Fibroblast of skin of left quadriceps (primary cell): ENCODE measurements at regions not wholly inside any gene's neighbourhood (a gene's known extent, or its start where the extent isn't known, plus 50 kb on each side); places are given as distances from the start of the nearest gene placed in this dataset.
"Not testable (repeated sequence)": the region's sequence is repeated elsewhere in the genome, so short reads cannot be mapped to it uniquely, and the experiment has no call there.

ENCODE experiments used
- DNase-seq, 2 experiments: peaks; one replicate each; pipeline ENCODE4 v3.0.0-alpha.2; 2013; ENCODE audit warnings: low read depth in 2 of 2

- DNase-seq: not testable (repeated sequence)
Observed at GRCh38 chr13:57909833-57910232, 278.3 kb downstream of the PCDH17 start.

DNA sequence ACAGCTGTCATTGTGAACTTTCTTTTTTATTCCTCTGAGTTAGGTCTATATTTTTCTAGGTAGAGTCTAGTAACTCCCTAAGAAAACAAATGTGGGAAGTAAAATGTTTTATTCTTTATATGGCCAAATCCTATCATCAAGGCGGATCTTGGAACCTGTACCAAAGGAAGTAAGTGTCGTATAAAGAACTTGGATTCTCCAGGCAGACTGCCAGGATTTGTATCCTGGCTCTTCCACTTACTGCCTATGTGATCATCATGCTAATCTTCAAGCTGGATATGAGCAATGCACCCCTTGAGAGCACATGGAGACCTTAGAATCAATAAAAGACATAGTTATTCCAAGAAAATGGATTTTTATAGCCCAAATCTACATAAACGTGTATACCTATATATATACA, 286.5 kb downstream of the PCDH17 start:
- DNase-seq: no peak

- no peak for DNase-seq
Observed at GRCh38 chr13:57918913-57919312, 287.4 kb downstream of the PCDH17 start.

- no peak for DNase-seq
Observed at GRCh38 chr13:57925250-57925649, 293.7 kb downstream of the PCDH17 start.

DNA sequence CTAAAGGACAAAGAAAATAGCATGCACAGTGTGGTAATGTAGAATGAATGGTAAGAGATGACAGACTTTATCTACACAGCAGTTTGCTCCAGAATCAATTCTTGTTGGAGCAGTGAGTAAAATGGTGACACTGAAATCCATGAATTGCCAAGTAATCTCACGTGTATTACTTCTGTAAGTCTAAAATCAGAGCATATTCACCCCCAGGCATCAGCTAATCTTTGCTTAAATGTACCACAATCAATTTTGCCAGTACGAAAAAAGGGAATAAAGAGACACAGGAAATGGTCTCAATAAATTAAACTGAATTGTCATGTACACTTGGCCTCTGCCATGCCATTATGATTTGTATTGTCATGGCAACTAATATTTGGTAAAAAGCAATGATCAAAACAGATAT, 294.2 kb downstream of the PCDH17 start:
- no peak for DNase-seq

DNA sequence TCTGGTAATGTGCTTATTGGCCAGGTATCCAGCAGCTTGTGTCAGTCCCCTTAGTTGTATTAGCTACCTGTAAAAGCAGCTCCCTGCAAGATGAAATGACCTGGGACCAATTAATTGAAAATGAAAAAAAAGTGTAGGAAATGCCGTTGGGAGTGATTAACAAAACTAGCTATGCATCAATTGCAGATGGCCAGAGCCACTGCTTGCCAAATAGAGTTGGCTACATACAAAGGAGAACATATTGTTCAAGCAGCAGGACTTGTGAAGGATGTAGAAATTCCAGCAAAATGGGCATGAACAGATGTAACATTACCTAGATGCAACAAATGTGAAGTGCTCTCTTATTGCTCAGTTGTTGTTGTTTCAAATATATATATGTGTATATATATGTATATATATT, 300.5 kb downstream of the PCDH17 start:
- DNase-seq: no peak

- no peak for DNase-seq
Observed at GRCh38 chr13:57933606-57934005, 302.1 kb downstream of the PCDH17 start.

- DNase-seq: no peak
Observed at GRCh38 chr13:57935965-57936364, 304.4 kb downstream of the PCDH17 start.

DNA sequence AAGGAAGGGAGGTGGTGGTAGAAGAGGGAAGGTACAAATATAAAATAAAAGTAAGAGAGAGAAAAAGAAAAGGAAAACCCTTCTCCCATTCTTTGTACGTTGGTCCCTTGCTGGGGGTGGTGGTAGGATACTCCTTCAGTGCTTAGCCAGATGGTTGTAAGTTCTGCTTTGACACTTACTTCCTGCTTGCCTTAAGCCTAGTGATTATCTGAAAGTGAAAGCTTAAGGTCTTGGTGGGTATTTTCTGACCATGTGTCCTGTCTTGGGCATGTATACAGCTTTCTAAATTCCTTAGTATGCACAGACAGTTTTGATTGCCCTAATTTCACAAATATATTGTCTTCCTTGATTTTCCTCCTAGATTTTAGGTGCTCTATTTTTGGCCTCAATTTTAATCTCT, 314.8 kb downstream of the PCDH17 start:
- DNase-seq: no peak

DNA sequence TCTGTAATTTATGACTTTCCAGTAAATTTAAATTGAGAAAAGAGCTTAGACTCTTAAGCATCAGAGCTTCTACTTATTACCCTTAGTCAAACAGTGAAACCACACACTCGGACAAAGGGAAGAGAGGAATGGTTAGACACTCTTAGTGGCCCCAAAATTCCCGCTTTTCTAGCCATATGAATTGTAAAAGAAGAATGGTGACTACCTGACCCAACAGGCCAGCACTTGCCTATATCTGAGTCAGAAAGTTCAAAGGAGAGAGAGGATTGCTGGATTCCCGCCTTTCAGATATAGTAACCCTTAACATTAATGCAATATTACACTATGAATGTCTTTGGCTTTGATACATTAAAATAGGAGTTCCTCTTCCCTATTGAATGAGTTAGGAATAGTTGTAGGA, 317.3 kb downstream of the PCDH17 start:
- no peak for DNase-seq

GRCh38 chr13:57969951-57970350, 338.4 kb downstream of the PCDH17 start:
- DNase-seq: no peak

GRCh38 chr13:57970404-57970803, 338.9 kb downstream of the PCDH17 start:
- no peak for DNase-seq

DNA sequence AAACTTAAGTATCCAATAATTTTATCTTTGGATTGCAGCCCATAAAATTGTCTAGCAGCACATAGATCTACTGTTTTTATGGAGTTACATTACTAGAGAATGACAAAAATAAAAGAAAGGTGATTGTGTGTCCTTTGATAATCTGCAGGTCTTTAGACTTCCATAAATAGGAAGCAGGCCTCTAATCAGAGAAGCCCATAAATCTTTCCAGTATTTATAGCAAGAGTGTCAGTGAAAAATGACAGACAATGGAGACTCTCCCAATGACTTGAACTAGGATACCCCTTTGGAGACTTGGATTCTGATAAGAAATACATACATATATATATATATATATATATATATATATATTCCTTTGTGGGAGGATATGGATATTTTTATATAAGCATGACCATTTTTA, 351.2 kb downstream of the PCDH17 start:
- no peak for DNase-seq

- no peak for DNase-seq
Observed at GRCh38 chr13:57988276-57988675, 356.7 kb downstream of the PCDH17 start.

- DNase-seq: no peak
Observed at GRCh38 chr13:57991041-57991440, 359.5 kb downstream of the PCDH17 start.

- DNase-seq: no peak
Observed at GRCh38 chr13:57992416-57992815, 360.9 kb downstream of the PCDH17 start.

GRCh38 chr13:57996717-57997116, 365.2 kb downstream of the PCDH17 start:
- peak; percentile 12 to 21 for DNase-seq

GRCh38 chr13:58004751-58005150, 373.2 kb downstream of the PCDH17 start:
- no peak for DNase-seq

DNA sequence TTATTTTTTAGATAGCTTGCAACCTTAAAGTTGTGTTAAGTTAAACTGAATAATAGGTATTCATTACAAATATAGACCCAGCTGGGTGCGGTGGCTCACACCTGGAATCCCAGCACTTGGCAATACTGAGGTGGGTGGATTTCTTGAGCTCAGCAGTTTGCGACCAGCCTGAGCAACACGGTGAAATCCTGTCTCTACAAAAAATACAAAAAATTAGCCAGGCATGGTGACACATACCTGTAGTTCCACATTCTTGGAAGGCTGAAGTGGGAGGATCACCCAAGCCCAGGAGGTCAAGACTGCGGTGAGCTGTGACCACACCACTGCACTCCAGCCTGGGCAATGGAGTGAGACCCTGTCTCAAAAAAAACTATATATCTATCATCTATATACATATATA, 386.5 kb downstream of the PCDH17 start:
- no peak for DNase-seq

DNA sequence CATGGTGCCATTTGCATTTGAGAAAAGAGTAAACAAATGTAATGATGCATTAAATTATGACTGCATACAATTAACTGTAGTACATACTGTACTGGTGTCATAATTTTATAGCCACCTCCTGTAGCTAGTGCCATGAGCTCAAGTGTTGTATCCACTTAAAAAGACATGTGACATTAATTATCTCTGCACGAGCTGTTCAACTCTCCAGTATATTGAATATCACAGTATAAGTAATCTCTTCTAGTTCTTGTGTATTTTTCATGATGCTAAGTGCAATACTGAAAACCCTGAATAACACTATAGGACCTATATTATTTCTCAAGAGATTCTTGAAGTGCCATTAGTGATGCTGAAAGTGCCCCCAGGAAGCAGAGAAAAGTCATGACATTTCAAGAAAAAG, 387.3 kb downstream of the PCDH17 start:
- no peak for DNase-seq

DNA sequence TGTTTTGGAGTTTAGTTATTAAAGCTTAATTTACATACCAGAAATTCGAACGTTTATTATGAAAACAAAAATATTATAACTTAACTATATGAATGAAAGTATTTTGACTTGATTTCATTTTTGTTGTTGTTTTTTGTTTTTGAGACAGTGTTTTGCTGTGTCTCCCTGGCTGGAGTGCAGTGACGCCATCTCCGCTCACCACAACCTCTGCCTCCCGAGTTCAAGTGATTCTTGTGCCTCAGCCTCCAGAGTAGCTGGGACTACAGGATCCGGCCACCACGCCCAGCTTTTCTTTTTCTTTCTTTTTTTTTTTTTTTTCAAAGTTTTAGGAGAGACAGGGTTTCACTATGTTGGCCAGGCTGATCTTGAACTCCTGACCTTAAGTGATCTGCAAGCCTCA, 392.6 kb downstream of the PCDH17 start:
- no peak for DNase-seq

DNA sequence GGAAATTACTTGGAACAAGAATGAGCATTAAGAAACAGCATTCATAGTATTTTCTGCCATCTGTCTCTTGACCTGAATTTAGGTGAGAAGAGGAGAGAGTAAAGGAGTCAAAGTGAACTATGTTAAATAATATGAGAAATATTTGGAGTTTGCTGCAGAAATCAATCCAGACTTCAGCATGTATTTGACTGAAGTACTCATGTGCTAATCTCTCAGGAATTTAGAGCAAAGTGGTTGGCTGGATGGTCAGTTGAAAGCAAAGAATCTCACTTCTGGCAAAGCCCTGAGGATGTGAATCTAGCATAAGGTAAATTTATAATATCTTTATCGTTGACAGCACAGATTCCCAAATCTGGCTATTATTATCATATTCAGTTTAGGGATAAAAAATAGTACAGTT, 394.3 kb downstream of the PCDH17 start:
- no peak for DNase-seq

GRCh38 chr13:58032676-58033460, 401.3 kb downstream of the PCDH17 start:
- DNase-seq: no peak

DNA sequence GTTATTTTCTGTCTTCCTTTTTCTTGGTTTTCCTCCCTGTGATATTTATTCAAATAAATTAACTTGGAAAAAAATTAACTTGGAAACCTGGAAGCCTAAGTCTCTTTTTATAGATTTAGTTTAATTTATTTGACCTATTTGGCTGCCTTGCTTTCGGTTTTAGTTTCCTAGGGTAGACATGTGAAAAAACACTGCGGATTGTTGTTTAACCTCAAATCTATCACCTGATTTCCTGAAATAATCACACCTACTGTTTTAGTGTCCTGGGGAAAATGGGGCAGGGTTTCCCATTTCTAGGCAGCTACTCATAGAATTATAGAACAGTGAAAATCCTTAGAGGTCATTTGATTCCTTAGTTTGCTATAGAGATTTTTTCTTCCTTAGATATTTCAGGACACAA, 412.4 kb downstream of the PCDH17 start:
- no peak for DNase-seq
